PC-9 (cell line): ENCODE measurements at regions not wholly inside any gene's neighbourhood (a gene's known extent, or its start where the extent isn't known, plus 50 kb on each side); places are given as distances from the start of the nearest gene placed in this dataset.

Experiments used
- CTCF ChIP-seq: fragments of 200-600 bp; sonication (generic); conservative IDR thresholded peaks from 2 replicates; pipeline ENCODE4 v1.6.1; 2017; ENCODE audit warnings: mixed run types, antibody characterized with exemption, mild to moderate bottlenecking, moderate library complexity
- EZH2 ChIP-seq: fragments of 200-600 bp; sonication (generic); IDR thresholded peaks from 2 replicates; pipeline ENCODE4 v1.8.0; 2017; ENCODE audit warnings: antibody characterized with exemption, low read depth

GRCh38 chr13:104301171-104301975, 1235.2 kb upstream of the SLC10A2 start:
- TF ChIP-seq CTCF (no peak), EZH2 (no peak)
